ENCODE measurements at regions not wholly inside any gene's neighbourhood (a gene's known extent, or its start where the extent isn't known, plus 50 kb on each side); places are given as distances from the start of the nearest gene placed in this dataset.

- no peak for TF ChIP-seq ZNF462 (CRISPR knock-in tag; IDR thresholded peaks at IDR 0.05)
- TF ChIP-seq ETS1 (IDR thresholded peaks at IDR 0.05): no peak
Measured at GRCh38 chr2:196489371-196489770, 150.1 kb upstream of the CCDC150 start (continued).

GRCh38 chr2:196492946-196493345 is 146.6 kb upstream of the CCDC150 start:
- H3K27me3 Mint-ChIP-seq (ENCODE audit: insufficient read depth, low read depth, poor library complexity): peaks cover 1% of the 10 kb centered on the region
- Histone ChIP-seq H3K27me3 (ENCODE audit: insufficient read depth) (no peaks in the 10 kb centered on the region), H3K4me1 (ENCODE audit: insufficient read depth) (no peaks in the 10 kb centered on the region), H3K27ac (ENCODE audit: low read depth) (no peak overlapping the region), H3K9me2 (ENCODE audit: insufficient read depth) (no peaks in the 10 kb centered on the region), H3F3A (replicated peaks; ENCODE audit: low read depth) (no peaks in the 10 kb centered on the region), H4K20me1 (replicated peaks; ENCODE audit: insufficient read depth) (no peaks in the 10 kb centered on the region), H2AFZ (no peak overlapping the region), H3K36me3 (ENCODE audit: insufficient read depth) (no peaks in the 10 kb centered on the region), H3K4me3 (no peak overlapping the region), H3K4me2 (no peak overlapping the region), H3K79me2 (replicated peaks; ENCODE audit: insufficient read depth) (no peaks in the 10 kb centered on the region)
- H3K9me3 Mint-ChIP-seq: no peaks in the 10 kb centered on the region; the same call in 2 of the 3 replicates
- H3K4me1 Mint-ChIP-seq: peaks cover 8% of the 10 kb centered on the region
- no peak for DNase-seq (ENCODE audit: low spot score)
- no peaks in the 10 kb centered on the region for H3K36me3 Mint-ChIP-seq (ENCODE audit: low read depth)
- H3K4me3 Mint-ChIP-seq: no peak overlapping the region
- no peak for ATAC-seq
- H3K27ac Mint-ChIP-seq: no peak overlapping the region
- TF ChIP-seq CTCF (conservative IDR thresholded peaks at IDR 0.05; ENCODE audit: low read depth in 2 of 2) (no peak), POLR2AphosphoS5 (IDR thresholded peaks at IDR 0.05; ENCODE audit: low read depth) (no peak), ZNF114 (CRISPR knock-in tag; IDR thresholded peaks at IDR 0.05) (no peak), EZH2phosphoT487 (IDR thresholded peaks at IDR 0.05; ENCODE audit: unreplicated experiment) (no peak), JUNB (IDR thresholded peaks at IDR 0.05; ENCODE audit: unreplicated experiment) (no peak), EZH2 (IDR thresholded peaks at IDR 0.05; ENCODE audit: low read depth, unreplicated experiment) (no peak), REST (IDR thresholded peaks at IDR 0.05; ENCODE audit: unreplicated experiment) (no peak), CREB1 (CRISPR knock-in tag; IDR thresholded peaks at IDR 0.05; ENCODE audit: low read depth) (no peak), NANOG (IDR thresholded peaks at IDR 0.05; ENCODE audit: borderline replicate concordance) (no peak)

All from GM23338 (cell line).